GM18858 (cell line): ENCODE measurements at regions not wholly inside any gene's neighbourhood (a gene's known extent, or its start where the extent isn't known, plus 50 kb on each side); places are given as distances from the start of the nearest gene placed in this dataset.
"Not testable (repeated sequence)": the region's sequence is repeated elsewhere in the genome, so short reads cannot be mapped to it uniquely, and the experiment has no call there.

ENCODE experiments used
- ATAC-seq: cut with Tn5 transposase; IDR thresholded peaks from one replicate; pipeline ENCODE4 v1.9.1; 2021; ENCODE audit not compliant: unreplicated experiment

DNA sequence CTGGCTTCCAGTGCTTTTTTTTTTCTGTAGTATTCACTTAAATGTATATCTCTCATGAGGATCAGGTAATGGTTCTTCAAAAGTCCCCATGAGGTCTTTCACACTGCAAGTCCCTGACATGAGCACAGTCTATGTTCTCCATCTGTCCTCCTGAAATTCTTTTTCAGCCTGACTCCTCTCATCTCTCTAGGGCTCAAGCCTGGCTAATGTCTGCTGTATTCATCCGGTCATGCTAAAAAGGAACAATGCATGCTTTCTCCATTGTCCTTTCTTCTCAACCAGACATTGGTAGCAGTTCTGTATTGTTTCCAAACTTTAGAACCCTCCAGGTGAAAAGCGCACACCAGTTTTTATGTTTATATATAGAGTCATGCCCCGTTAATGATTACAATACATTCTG is 368.3 kb upstream of the OLFM3 start:
- no peak for ATAC-seq

DNA sequence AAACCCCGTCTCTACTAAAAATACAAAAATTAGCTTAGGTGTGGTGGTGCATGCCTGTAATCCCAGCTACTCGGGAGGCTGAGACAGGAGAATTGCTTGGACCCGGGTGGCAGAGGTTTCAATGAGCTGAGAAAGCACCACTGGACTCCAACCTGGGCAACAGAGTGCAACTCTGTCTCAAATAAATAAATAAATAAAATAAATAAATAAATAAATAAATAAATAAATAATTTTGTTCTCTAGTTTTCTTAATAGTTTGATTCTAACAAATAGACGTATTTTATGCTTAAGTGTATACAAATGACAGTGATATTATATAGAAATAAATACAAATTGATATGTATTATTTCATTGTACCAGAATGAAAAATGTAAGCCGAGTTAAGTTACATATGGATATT is 339.9 kb upstream of the OLFM3 start:
- no peak for ATAC-seq

DNA sequence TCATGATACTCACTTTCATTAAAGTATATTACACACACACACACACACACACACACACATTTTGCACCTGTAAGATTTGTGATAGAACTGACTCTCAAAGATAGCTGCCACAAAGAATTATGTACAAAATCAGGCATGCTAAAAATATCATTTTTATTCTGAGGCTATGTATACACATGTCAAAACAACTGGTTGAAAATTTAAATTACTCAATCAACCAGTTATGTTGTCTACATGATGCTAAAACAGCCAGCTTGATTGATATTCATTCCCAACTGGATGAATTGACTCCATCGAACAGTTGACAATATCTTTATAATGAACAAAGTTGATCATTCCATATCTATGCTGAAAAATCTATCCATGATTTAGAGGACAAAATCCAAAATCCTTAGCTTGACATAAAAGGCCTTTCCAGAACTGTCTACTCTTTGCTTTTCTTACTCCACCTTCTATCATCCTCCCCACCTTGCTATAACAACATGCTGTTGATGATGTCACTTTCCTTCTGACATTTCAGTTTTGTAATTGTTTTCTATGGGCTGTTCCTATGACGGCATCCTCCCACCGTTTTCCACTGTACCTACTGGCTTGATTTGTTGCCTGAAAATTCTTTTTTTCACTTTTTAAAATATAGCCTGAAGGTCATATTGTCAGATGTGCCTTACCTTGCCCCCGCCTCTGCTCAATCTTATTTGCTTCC is 321.5 kb upstream of the OLFM3 start:
- ATAC-seq, result no peak

DNA sequence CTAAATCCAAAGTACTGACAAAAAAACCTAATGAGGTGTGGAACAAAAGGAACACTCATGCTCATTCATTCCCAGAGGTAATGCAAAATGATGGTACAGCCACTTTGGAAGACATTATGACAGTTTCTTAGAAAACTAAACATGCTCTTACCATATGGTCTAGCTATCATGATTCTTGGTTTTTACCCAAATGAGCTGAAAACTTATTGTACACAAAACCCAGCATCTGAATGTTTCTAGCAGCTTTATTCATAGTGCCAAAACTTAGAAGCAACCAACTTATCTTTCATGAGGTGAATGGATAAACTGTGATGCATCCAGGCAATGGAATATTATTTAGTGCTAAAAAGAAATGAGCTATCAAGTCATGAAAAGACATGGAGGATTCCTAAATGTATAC is 318.4 kb upstream of the OLFM3 start:
- ATAC-seq, result no peak

DNA sequence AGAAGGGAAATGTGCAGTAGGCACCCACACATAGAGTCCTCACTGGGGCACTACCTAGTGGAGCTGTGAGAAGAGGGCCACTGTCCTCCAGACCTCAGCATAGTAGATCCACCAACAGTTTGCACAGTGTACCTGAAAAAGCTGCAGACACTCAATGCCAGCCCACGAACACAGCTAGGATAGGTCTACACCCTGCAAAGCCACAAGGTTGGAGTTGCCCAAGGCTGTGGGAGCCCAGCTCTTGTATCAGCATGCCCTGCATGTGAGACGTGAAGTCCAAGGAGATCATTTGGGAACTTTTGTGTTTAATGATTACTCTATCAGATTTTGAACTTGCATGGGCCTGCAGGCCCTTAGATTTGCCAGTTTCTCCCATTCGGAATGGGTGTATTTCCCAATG is 299.4 kb upstream of the OLFM3 start:
- no peak for ATAC-seq

DNA sequence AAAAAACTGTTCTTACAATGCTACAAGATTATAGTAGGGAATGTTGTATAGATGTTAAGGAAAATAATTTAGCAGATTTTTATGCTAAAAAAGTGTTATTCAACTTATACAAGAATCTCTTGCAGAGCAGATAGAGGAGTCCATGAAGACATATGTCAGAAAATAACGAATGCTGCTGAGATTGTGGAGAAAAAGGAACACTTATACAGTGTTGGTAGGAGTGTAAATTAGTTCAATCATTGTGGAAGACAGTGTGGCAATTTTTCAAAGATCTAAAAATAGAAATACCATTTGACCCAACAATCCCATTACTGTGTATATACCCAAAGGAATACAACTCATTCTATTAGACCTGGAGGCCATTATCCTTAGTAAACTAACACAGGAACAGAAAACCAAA is 286.2 kb upstream of the OLFM3 start:
- ATAC-seq, result no peak

DNA sequence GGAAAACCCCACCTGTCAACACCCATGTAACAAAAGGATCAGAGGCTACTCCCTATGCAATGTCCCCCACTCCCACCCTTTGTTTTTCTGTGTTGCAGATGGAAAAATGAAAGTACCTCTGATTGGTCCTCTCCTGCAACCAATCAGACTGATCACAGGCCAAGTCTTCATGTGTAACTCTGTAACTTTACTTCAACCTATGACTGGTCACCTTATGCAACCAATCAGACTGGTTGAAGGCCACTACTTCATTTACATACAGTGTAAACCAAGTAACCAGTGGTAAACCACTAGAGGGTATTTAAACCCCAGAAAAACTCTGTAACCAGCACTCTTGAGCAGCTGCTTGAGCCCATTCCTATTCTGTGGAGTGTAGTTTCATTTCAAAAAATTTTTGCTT is 266.3 kb upstream of the OLFM3 start:
- no peak for ATAC-seq

DNA sequence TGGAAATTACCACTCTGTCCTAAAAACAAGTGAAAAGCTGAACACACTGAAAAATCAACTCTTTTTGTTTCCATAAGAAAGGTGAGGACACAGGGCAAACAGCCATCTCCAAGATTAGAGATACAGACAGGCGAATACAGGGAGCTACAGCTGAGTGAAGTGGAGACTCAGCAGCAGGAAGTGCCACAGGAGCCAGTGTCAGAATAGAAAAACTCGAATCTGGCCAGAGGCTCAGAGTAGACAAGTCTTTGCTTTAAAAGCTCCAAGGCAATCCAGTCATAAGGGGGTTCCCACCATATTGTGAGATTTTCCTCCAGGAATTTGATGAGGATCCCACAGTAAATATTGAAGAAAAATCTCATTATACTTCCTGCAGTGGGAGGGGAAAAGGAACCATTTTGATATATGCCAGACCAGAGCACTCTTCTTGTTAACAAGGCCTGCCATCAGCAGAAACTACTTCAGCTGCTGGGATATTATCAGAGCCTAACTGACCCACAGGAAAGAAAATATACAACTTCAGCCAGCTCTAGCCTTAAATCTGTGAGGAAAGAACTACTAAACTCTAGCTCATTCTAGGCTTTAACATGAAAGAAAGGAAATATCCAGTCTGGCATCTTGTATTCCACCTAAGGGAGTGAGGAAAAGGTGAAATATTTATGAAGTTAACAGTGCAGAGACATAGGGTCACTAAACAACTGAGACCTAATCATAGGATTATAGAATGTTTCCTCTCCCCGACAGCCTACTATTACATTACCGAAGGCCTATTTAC is 256.2 kb upstream of the OLFM3 start:
- ATAC-seq, result no peak

DNA sequence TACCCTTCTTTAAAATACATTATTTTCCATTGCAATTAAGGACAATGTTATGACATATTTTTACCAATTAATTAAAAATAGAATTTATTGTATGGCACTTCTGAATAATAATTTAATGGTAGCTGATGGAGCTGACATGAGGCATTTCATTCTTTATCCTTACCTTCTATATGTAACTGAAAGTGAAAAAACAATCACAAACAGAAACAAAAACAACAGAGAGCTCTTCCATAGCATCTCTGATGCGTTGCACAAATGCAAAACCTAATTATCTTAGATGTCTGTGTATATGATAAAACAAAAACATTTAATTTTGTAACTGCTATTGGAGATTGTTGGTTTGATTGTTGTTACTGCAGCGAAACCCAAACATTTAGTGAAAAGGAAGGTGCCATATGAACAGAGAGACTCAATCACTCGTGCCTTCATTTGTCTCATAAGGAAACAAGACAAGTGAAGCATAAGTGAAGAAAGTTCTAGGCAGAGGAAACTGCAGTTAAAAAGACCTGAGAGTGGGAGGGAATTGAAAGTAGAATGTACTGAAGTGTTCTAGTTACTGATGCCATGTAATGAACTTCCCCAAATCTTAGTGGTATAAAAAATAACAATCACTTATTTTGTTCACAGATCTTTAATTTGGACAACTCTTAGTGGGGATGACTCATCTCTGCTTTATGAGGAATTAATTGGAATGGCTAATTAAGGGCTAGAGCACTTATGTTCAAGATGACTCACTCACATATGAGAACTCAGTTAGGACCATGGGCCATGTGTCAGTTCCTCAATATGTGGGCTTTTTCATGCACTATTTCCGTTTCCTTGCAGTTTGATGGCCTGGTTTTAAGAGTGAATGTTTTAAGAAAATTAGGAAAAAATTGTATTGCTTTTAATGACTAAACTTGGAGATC is 245.0 kb upstream of the OLFM3 start:
- peak; percentile 87 for ATAC-seq

DNA sequence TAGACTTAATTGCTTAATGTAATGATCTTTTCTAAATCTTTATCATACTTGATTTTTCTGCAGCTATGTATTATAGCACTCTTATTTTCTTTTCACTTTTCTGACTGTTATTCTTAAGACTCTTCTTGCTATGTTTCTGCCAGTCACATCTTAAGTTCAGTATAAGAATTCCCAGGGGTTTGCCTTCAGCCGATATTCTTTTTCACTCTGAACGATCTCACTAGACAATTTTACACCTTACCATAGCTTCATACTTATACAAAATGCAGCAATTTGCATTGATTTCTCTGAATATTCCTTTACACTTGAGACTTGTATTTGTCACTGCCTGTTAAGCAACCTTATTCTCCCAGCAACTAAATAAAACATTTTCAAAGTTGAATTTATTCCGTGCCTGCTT is 242.5 kb upstream of the OLFM3 start:
- no peak for ATAC-seq

DNA sequence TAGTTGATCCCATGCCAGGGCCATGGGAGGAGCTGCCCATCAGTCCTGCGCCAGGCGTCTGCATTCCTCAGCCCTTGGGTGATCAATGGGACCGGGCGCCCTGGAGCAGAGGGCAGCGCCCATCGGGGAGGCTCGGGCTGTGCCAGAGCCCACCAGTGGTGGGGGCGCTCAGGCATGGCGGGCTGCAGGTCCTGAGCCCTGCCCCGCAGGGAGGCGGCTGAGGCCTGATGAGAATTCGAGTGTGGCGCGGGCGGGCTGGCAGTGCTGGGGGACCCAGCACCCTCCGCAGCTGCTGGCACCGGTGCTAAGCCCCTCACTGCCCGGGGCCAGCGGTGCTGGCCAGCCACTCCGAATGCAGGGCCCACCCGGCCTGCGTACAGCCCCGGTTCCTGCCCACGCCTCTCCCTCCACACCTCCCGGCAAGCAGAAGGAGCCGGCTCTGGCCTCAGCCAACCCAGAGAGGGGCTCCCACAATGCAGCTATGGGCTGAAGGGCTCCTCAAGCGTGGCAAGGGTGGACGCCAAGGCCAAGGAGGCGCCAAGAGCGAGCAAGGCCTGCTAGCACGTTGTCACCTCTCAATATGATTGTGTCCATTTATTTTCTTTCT is 238.1 kb upstream of the OLFM3 start:
- ATAC-seq, result no peak

DNA sequence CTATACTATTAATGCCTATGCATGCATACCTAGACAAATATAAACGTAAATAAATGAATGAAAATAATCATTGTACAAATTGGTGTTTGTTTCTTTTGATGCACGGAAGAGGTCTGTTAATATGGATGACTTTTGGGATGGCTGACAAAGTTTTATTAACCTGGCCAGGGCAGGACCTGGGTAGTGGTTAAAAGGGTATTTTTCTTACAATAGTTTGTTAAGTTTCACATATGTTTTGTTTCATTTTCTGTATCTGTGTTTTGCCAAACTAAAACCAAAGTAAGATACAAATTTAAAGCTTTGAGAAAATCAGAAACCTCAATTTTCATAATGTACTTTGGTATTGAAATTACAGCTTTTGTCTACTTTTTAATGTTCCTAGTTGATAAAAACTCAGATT is 222.7 kb upstream of the OLFM3 start:
- no peak for ATAC-seq

DNA sequence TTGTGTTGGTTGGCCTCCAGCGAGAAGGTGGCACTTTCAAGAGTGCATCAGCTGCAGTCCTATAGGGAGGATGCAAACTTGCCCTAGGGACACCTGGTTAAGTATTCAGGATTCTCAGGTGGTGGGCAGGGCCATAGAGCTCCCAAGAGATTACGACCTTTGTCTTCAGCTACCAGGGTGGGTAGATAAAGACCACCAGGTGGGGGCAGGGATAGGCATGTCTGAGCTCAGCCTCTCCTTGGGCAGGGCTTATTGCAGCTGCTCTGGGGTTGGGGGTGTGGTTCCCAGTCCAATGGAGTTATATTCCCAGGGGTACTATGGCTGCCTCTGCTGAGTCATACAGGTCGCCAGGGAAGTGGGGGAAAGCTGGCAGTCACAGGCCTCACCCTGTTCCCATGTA is 214.2 kb upstream of the OLFM3 start:
- ATAC-seq, result not testable (repeated sequence)

DNA sequence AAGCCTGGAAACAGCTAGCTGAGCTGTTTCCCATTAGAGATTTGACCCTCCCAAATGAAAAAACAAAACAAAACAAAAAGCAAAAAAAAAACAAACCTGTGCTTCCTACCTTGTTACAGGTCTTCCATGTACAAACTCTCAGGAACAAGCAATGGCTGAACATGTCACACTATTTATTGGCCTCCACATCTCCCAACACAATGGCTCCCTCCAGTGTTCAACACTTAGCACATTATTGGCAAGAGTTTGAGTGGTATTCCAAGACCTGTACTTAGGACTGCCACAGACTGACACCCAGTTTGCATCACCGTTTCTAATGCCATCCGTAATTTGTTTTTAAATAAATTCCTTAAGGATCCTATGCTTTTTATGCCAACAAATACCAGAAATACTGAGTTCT is 195.0 kb upstream of the OLFM3 start:
- peak; percentile 58 for ATAC-seq

DNA sequence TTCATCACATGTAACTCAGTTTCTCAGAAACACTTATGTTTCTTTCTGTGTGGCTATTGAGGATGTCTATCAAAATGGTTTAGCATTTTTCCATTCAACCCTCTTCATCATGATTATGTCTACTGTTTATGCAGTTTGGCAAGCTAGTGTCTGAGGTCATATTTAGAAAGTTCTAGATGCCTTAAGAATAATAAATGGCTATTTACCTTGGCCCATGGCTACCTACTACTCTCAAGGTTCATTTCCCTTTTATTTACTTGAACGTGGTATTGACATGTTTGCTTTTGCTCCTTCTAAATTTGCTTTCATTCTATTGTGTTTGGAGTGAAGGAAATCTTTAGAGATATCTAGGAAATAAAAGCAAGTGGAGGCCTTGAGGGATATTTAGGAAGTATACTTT is 193.7 kb upstream of the OLFM3 start:
- no peak for ATAC-seq

DNA sequence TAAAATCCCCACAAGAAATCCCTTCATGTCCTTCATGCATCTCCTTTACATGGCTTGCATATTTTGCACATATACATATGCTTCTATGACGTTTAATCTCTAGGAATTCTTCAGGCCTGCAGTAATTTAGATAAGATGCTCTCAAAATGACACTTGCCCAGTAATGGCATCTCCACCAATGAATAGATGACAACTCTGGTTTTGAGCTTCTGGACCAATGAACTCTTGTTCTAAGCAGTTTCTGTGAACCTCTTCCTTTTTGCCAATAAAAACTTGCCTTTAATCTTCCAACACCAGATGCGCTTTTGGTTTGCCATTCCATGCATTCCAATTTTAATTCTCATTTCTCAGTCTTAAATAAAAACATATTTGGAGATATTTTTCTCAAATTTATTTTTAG is 189.8 kb upstream of the OLFM3 start:
- no peak for ATAC-seq

DNA sequence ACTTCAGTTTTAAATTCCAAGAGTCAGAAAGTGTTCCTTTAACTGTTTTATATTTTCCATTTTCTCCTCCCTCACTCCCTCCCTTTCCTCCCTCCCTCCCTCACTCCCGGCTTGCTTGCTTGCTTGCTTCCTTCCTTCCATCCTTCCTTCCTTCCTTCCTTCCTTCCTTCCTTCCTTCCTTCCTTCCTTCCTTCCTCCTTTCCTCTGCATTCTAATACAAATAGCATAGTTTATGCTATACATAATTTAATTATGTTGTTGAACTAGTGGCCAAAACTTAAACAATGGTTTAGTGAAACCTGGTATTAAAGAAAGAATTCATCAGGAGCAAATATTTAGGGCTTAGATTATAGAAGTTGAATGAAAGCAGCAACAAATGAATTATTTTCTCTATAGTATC is 188.5 kb upstream of the OLFM3 start:
- ATAC-seq, result no peak

DNA sequence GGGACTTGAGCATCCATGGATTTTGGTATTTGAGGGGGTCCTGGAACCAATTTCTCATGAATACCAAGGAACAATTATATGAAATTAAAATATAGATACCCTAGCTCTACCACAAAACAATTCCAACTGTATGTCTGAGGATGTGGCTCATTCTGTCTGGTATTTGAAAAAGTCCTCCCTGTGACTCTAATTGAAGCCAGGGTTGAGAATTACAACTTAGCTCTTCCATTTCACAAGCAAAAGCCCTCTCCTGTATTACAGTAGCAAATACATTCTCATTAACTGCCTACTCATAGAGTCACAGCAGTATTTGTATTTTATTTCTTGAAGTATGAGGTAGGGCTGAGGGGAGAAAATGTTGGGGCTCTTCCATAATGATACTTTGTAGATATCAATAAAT is 187.8 kb upstream of the OLFM3 start:
- no peak for ATAC-seq

DNA sequence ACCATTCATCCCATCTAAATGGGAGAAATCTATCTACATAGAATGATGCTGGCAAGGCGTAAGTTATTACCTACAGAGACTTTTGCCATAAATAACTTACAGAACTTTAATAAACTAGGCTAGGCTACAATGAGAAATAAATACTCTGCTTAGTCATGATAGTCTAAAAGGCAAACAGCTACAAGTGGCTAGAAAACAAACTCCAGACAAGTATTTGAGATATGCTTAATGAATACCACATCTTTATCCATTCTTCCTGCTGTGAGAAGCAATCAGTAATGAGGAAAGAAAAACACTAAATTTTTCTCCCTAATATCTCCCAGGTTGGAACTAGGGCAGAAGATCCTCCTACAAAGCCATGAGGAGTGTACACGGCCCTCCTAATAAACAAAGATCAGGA is 187.0 kb upstream of the OLFM3 start:
- ATAC-seq, result no peak

DNA sequence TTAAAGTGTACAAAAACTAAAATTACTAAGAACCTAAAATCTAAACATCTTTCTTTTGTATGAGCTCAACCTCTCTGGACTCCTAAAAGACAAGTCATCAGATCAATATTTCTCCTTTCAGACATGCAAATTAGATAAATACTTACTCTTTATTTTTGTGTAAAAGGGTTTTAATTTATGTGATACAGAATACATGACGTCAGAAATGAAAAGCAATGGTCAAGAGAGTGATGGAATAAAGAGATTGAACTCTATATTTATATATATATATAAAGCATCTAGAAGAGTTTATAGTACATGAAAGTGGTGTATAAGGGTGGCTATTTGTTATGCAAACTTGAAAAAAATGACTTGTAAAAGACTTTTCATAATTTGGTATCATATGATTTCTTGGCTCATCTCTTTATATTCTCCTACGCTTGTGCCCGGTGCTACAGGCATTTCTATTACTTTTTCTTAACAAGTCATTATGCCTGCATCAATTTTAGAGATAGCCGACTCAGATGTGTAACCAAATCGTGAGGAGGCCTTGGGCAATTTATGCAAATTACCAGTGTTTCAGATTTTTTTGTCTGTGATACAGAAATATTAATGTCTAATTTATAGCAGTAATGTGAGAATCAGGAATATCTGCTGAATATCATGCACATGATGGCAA is 186.0 kb upstream of the OLFM3 start:
- ATAC-seq, result no peak

DNA sequence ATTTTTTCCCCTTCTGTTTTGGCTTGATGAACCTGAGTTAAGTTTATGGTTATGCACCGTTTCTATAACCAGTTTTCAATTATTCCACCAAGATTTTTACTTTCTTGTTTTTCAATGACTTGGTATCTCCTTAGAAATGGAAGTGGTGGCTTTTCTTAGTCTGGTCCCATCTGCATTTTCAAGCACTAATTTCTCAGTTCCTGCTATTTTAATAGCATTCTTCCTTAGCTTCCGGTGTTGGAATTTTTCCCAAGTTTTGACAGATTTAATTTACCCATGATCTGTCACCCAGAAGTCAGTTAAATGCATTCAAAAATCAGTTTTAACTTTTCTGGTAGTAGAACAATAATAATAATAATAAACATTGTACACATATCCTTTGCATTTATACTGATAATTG is 184.6 kb upstream of the OLFM3 start:
- ATAC-seq, result no peak
